GM23338 (cell line): ENCODE measurements at regions not wholly inside any gene's neighbourhood (a gene's known extent, or its start where the extent isn't known, plus 50 kb on each side); places are given as distances from the start of the nearest gene placed in this dataset.

Experiments used
- ATAC-seq: fragments of 200-7000 bp; cut with Tn5 transposase; 3 replicates; pipeline ENCODE4 v1.9.1; 2020
- DNase-seq: peaks from one replicate; pipeline ENCODE4 v3.0.0-alpha.2; 2015; ENCODE audit warnings: low spot score
- H2AFZ ChIP-seq: fragments of 200-600 bp; sonication (generic); 2 replicates; pipeline ENCODE4 v1.8.0; 2016; ENCODE audit warnings: antibody characterized with exemption, mild to moderate bottlenecking, moderate library complexity
- H3F3A ChIP-seq: fragments of 200-600 bp; sonication (generic); replicated peaks from 2 replicates; pipeline ENCODE4 v1.8.0; 2017; ENCODE audit warnings: antibody characterized with exemption, mixed run types, low read depth
- H3K27ac ChIP-seq: fragments of 200-600 bp; sonication (generic); 2 replicates; pipeline ENCODE4 v1.6.1; 2016; ENCODE audit warnings: low read depth
- H3K27me3 ChIP-seq: fragments of 200-600 bp; sonication (generic); 2 replicates; pipeline ENCODE4 v1.8.0; 2016; ENCODE audit warnings: mild to moderate bottlenecking, mixed run types, moderate library complexity; ENCODE audit not compliant: insufficient read depth
- H3K36me3 ChIP-seq: fragments of 200-600 bp; sonication (generic); 2 replicates; pipeline ENCODE4 v1.8.0; 2016; ENCODE audit warnings: mild to moderate bottlenecking; ENCODE audit not compliant: insufficient read depth
- H3K4me1 ChIP-seq: fragments of 200-600 bp; sonication (generic); 2 replicates; pipeline ENCODE4 v1.8.0; 2016; ENCODE audit warnings: mild to moderate bottlenecking, moderate library complexity; ENCODE audit not compliant: insufficient read depth
- H3K4me2 ChIP-seq: fragments of 200-600 bp; sonication (generic); 2 replicates; pipeline ENCODE4 v1.7.1; 2017; ENCODE audit warnings: mixed run types
- H3K4me3 ChIP-seq: fragments of 200-600 bp; sonication (generic); 2 replicates; pipeline ENCODE4 v1.6.1; 2016; ENCODE audit warnings: mixed run types
- H3K79me2 ChIP-seq: fragments of 200-600 bp; sonication (generic); replicated peaks from 2 replicates; pipeline ENCODE4 v1.8.0; 2017; ENCODE audit warnings: mild to moderate bottlenecking; ENCODE audit not compliant: insufficient read depth
- H3K9me2 ChIP-seq: fragments of 200-600 bp; sonication (generic); 2 replicates; pipeline ENCODE4 v1.8.0; 2017; ENCODE audit not compliant: insufficient read depth
- H4K20me1 ChIP-seq: fragments of 200-600 bp; sonication (generic); replicated peaks from 2 replicates; pipeline ENCODE4 v1.8.0; 2017; ENCODE audit warnings: mild to moderate bottlenecking; ENCODE audit not compliant: insufficient read depth
- H3K27ac Mint-ChIP-seq: 2 replicates; pipeline ENCODE4 v1.8.0; 2020; ENCODE audit warnings: inconsistent platforms, mild to moderate bottlenecking, moderate library complexity, mixed read lengths
- H3K27me3 Mint-ChIP-seq: 3 replicates; pipeline ENCODE4 v1.8.0; 2022; ENCODE audit warnings: low read depth, mild to moderate bottlenecking, moderate library complexity, mixed read lengths, inconsistent platforms; ENCODE audit not compliant: insufficient read depth, poor library complexity
- H3K36me3 Mint-ChIP-seq: 3 replicates; pipeline ENCODE4 v1.8.0; 2021; ENCODE audit warnings: low read depth, mild to moderate bottlenecking, inconsistent platforms, moderate library complexity, mixed read lengths
- H3K4me1 Mint-ChIP-seq: 3 replicates; pipeline ENCODE4 v1.8.0; 2020; ENCODE audit warnings: mild to moderate bottlenecking, inconsistent platforms, mixed read lengths
- H3K4me3 Mint-ChIP-seq: 3 replicates; pipeline ENCODE4 v1.8.0; 2021; ENCODE audit warnings: moderate library complexity, mild to moderate bottlenecking, inconsistent platforms, mixed read lengths
- H3K9me3 Mint-ChIP-seq: 3 replicates; pipeline ENCODE4 v1.8.0; 2020; ENCODE audit warnings: moderate library complexity, mild to moderate bottlenecking, inconsistent platforms, mixed read lengths
- CREB1 ChIP-seq: fragments of 250-450 bp; sonication (Bioruptor Pico); IDR thresholded peaks from 2 replicates; pipeline ENCODE4 v1.5.0; 2020; ENCODE audit warnings: low read depth, mild to moderate bottlenecking, moderate library complexity
- CTCF ChIP-seq, 2 experiments: fragments of 200-600 bp in 1 of 2; sonication (generic) in 1 of 2; conservative IDR thresholded peaks; 2 replicates each; pipeline versions ENCODE4 v1.5.1 to v1.6.1; 2016 to 2017; ENCODE audit warnings: antibody characterized with exemption in 2 of 2, low read depth in 2 of 2, mild to moderate bottlenecking in 2 of 2, moderate library complexity in 1 of 2
- EZH2 ChIP-seq: fragments of 200-600 bp; sonication (generic); IDR thresholded peaks from one replicate; pipeline ENCODE4 v1.8.0; 2017; ENCODE audit warnings: antibody characterized with exemption, mild to moderate bottlenecking, low read depth; ENCODE audit not compliant: unreplicated experiment
- EZH2phosphoT487 ChIP-seq: fragments of 200-600 bp; sonication (generic); IDR thresholded peaks from one replicate; pipeline ENCODE4 v1.8.1; 2018; ENCODE audit warnings: antibody characterized with exemption; ENCODE audit not compliant: unreplicated experiment
- JUNB ChIP-seq: IDR thresholded peaks from one replicate; pipeline ENCODE4 v1.6.1; 2016; ENCODE audit warnings: antibody characterized with exemption; ENCODE audit not compliant: unreplicated experiment
- NANOG ChIP-seq: IDR thresholded peaks from 2 replicates; pipeline ENCODE4 v1.6.1; 2016; ENCODE audit warnings: antibody characterized with exemption, borderline replicate concordance
- POLR2AphosphoS5 ChIP-seq: IDR thresholded peaks from 2 replicates; pipeline ENCODE4 v1.6.1; 2016; ENCODE audit warnings: antibody characterized with exemption, low read depth
- REST ChIP-seq: IDR thresholded peaks from one replicate; pipeline ENCODE4 v1.6.1; 2018; ENCODE audit warnings: antibody characterized with exemption; ENCODE audit not compliant: unreplicated experiment
- STAT1 ChIP-seq: IDR thresholded peaks from one replicate; pipeline ENCODE4 v1.6.1; 2016; ENCODE audit warnings: antibody characterized with exemption; ENCODE audit not compliant: unreplicated experiment
- ZNF114 ChIP-seq: fragments of 250-450 bp; sonication (Bioruptor Pico); IDR thresholded peaks from 2 replicates; pipeline ENCODE4 v1.5.0; 2020; ENCODE audit warnings: mild to moderate bottlenecking, moderate library complexity
- ZNF331 ChIP-seq: fragments of 250-450 bp; sonication (Bioruptor Pico); IDR thresholded peaks from 2 replicates; pipeline ENCODE4 v1.5.0; 2020; ENCODE audit warnings: low read depth, mild to moderate bottlenecking, moderate library complexity
- TF ChIP-seq, protein P1 (sequence below): IDR thresholded peaks from 2 replicates; pipeline ENCODE4 v1.6.1; 2016; ENCODE audit warnings: antibody characterized with exemption
- TF ChIP-seq, protein P2 (sequence below): fragments of 250-450 bp; sonication (Bioruptor Pico); IDR thresholded peaks from 2 replicates; pipeline ENCODE4 v1.5.0; 2020; ENCODE audit warnings: mild to moderate bottlenecking, moderate library complexity

GRCh38 chr15:47932951-47933641, 187.7 kb upstream of the SLC24A5 start:
- Histone ChIP-seq H3F3A (no peaks in the 10 kb centered on the region), H4K20me1 (no peaks in the 10 kb centered on the region), H3K4me3 (no peak overlapping the region), H2AFZ (no peak overlapping the region), H3K36me3 (no peaks in the 10 kb centered on the region), H3K9me2 (peaks cover 7% of the 10 kb centered on the region; the same call in 1 of the 2 replicates), H3K27ac (no peak overlapping the region), H3K79me2 (no peaks in the 10 kb centered on the region), H3K4me1 (no peaks in the 10 kb centered on the region), H3K4me2 (no peak overlapping the region), H3K27me3 (no peaks in the 10 kb centered on the region)
- TF ChIP-seq, protein P1, sequence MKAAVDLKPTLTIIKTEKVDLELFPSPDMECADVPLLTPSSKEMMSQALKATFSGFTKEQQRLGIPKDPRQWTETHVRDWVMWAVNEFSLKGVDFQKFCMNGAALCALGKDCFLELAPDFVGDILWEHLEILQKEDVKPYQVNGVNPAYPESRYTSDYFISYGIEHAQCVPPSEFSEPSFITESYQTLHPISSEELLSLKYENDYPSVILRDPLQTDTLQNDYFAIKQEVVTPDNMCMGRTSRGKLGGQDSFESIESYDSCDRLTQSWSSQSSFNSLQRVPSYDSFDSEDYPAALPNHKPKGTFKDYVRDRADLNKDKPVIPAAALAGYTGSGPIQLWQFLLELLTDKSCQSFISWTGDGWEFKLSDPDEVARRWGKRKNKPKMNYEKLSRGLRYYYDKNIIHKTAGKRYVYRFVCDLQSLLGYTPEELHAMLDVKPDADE = no peak
- TF ChIP-seq CTCF (conservative IDR thresholded peaks at IDR 0.05; ENCODE audit: low read depth in 2 of 2) (no peak), ZNF331 (CRISPR knock-in tag) (no peak), ZNF114 (CRISPR knock-in tag) (no peak), EZH2phosphoT487 (no peak), JUNB (no peak), POLR2AphosphoS5 (no peak), REST (no peak), CREB1 (no peak), EZH2 (no peak), STAT1 (no peak), NANOG (no peak)
- TF ChIP-seq, protein P2, sequence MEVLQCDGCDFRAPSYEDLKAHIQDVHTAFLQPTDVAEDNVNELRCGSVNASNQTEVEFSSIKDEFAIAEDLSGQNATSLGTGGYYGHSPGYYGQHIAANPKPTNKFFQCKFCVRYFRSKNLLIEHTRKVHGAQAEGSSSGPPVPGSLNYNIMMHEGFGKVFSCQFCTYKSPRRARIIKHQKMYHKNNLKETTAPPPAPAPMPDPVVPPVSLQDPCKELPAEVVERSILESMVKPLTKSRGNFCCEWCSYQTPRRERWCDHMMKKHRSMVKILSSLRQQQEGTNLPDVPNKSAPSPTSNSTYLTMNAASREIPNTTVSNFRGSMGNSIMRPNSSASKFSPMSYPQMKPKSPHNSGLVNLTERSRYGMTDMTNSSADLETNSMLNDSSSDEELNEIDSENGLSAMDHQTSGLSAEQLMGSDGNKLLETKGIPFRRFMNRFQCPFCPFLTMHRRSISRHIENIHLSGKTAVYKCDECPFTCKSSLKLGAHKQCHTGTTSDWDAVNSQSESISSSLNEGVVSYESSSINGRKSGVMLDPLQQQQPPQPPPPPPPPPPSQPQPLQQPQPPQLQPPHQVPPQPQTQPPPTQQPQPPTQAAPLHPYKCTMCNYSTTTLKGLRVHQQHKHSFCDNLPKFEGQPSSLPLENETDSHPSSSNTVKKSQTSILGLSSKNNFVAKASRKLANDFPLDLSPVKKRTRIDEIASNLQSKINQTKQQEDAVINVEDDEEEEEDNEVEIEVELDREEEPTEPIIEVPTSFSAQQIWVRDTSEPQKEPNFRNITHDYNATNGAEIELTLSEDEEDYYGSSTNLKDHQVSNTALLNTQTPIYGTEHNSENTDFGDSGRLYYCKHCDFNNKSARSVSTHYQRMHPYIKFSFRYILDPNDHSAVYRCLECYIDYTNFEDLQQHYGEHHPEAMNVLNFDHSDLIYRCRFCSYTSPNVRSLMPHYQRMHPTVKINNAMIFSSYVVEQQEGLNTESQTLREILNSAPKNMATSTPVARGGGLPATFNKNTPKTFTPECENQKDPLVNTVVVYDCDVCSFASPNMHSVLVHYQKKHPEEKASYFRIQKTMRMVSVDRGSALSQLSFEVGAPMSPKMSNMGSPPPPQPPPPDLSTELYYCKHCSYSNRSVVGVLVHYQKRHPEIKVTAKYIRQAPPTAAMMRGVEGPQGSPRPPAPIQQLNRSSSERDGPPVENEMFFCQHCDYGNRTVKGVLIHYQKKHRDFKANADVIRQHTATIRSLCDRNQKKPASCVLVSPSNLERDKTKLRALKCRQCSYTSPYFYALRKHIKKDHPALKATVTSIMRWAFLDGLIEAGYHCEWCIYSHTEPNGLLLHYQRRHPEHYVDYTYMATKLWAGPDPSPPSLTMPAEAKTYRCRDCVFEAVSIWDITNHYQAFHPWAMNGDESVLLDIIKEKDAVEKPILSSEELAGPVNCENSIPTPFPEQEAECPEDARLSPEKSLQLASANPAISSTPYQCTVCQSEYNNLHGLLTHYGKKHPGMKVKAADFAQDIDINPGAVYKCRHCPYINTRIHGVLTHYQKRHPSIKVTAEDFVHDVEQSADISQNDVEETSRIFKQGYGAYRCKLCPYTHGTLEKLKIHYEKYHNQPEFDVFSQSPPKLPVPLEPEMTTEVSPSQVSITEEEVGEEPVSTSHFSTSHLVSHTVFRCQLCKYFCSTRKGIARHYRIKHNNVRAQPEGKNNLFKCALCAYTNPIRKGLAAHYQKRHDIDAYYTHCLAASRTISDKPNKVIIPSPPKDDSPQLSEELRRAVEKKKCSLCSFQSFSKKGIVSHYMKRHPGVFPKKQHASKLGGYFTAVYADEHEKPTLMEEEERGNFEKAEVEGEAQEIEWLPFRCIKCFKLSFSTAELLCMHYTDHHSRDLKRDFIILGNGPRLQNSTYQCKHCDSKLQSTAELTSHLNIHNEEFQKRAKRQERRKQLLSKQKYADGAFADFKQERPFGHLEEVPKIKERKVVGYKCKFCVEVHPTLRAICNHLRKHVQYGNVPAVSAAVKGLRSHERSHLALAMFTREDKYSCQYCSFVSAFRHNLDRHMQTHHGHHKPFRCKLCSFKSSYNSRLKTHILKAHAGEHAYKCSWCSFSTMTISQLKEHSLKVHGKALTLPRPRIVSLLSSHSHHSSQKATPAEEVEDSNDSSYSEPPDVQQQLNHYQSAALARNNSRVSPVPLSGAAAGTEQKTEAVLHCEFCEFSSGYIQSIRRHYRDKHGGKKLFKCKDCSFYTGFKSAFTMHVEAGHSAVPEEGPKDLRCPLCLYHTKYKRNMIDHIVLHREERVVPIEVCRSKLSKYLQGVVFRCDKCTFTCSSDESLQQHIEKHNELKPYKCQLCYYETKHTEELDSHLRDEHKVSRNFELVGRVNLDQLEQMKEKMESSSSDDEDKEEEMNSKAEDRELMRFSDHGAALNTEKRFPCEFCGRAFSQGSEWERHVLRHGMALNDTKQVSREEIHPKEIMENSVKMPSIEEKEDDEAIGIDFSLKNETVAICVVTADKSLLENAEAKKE = no peak
- Mint-ChIP-seq H3K27me3 (no peaks in the 10 kb centered on the region), H3K4me1 (peaks cover 6% of the 10 kb centered on the region; the same call in 2 of the 3 replicates), H3K4me3 (no peak overlapping the region), H3K9me3 (no peaks in the 10 kb centered on the region), H3K36me3 (no peaks in the 10 kb centered on the region), H3K27ac (no peak overlapping the region)
- ATAC-seq (no peak), DNase-seq (no peak)
